ENCODE measurements at regions not wholly inside any gene's neighbourhood (a gene's known extent, or its start where the extent isn't known, plus 50 kb on each side); places are given as distances from the start of the nearest gene placed in this dataset.
"Not testable (repeated sequence)": the region's sequence is repeated elsewhere in the genome, so short reads cannot be mapped to it uniquely, and the experiment has no call there.

- no peak for DNase-seq
Measured at GRCh38 chr6:8361259-8361658, 74.1 kb downstream of the SLC35B3 start.

- DNase-seq: no peak
Measured at GRCh38 chr6:8352966-8353340, 82.4 kb downstream of the SLC35B3 start.

- DNase-seq: no peak
Measured at GRCh38 chr6:8352335-8352965, 82.9 kb downstream of the SLC35B3 start.

- no peak for DNase-seq
Measured at GRCh38 chr6:8343600-8343999, 91.7 kb downstream of the SLC35B3 start.

- no peak for DNase-seq
Measured at GRCh38 chr6:8342241-8342819, 93.0 kb downstream of the SLC35B3 start.

GRCh38 chr6:8337147-8337546, 98.2 kb downstream of the SLC35B3 start:
- no peak for DNase-seq

- no peak for DNase-seq
Measured at GRCh38 chr6:8336406-8337057, 98.8 kb downstream of the SLC35B3 start.

GRCh38 chr6:8335896-8336295, 99.4 kb downstream of the SLC35B3 start:
- no peak for DNase-seq

- DNase-seq: no peak
Measured at GRCh38 chr6:8335381-8335780, 100.0 kb downstream of the SLC35B3 start.

- DNase-seq: no peak
Measured at GRCh38 chr6:8334113-8334512, 101.2 kb downstream of the SLC35B3 start.

- DNase-seq: no peak
Measured at GRCh38 chr6:8329562-8329961, 105.8 kb downstream of the SLC35B3 start.

GRCh38 chr6:8325743-8326142, 109.6 kb downstream of the SLC35B3 start:
- no peak for DNase-seq

GRCh38 chr6:8322659-8323058, 112.7 kb downstream of the SLC35B3 start:
- no peak for DNase-seq

- DNase-seq: no peak
Measured at GRCh38 chr6:8321671-8322404, 113.5 kb downstream of the SLC35B3 start.

- no peak for DNase-seq
Measured at GRCh38 chr6:8315154-8315553, 120.2 kb downstream of the SLC35B3 start.

GRCh38 chr6:8301502-8301901, 133.8 kb downstream of the SLC35B3 start:
- DNase-seq: no peak

GRCh38 chr6:8299034-8299433, 136.3 kb downstream of the SLC35B3 start:
- no peak for DNase-seq

GRCh38 chr6:8282946-8283345, 152.4 kb downstream of the SLC35B3 start:
- DNase-seq: not testable (repeated sequence)

GRCh38 chr6:8282380-8282779, 153.0 kb downstream of the SLC35B3 start:
- no peak for DNase-seq

GRCh38 chr6:8279041-8279805, 156.1 kb downstream of the SLC35B3 start:
- no peak for DNase-seq

- no peak for DNase-seq
Measured at GRCh38 chr6:8278562-8278961, 156.8 kb downstream of the SLC35B3 start.

GRCh38 chr6:8277769-8278168, 157.6 kb downstream of the SLC35B3 start:
- DNase-seq: no peak
